B cell (primary cell): ENCODE measurements at regions not wholly inside any gene's neighbourhood (a gene's known extent, or its start where the extent isn't known, plus 50 kb on each side); places are given as distances from the start of the nearest gene placed in this dataset.

Experiments used
- ATAC-seq: fragments of 200-7000 bp; cut with Tn5 transposase; one replicate; pipeline ENCODE4 v1.10.0; 2021; ENCODE audit warnings: low read depth, mild to moderate bottlenecking, moderate number of reproducible peaks, moderate library complexity
- CTCF ChIA-PET: fragments of 350-600 bp; sonication (Branson Sonifier 250); formaldehyde crosslinking; loops from one replicate; lab custom pipeline; 2021; ENCODE audit warnings: antibody characterized with exemption, inconsistent platforms; lab: Charles Lee
- POLR2A ChIA-PET: fragments of 350-600 bp; sonication (Branson Sonifier 250); formaldehyde crosslinking; loops from one replicate; lab custom pipeline; 2021; ENCODE audit warnings: antibody characterized with exemption; lab: Charles Lee
- DNase-seq: peaks from one replicate; pipeline ENCODE4 v3.0.0; 2013
- H2AFZ ChIP-seq: 2 replicates; pipeline ENCODE4 v1.6.1; 2012; ENCODE audit warnings: mild to moderate bottlenecking, low read depth, low read length; ENCODE audit not compliant: insufficient read depth, poor library complexity, severe bottlenecking
- H3K27ac ChIP-seq, 2 donors: 1 replicate in 1 of 2; 2 replicates in 1 of 2; pipeline ENCODE4 v1.5.1; 2012 to 2013; ENCODE audit warnings: low read length in 2 of 2, mild to moderate bottlenecking in 2 of 2, moderate library complexity in 1 of 2
- H3K27me3 ChIP-seq, 4 experiments: fragments of 200-600 bp in 1 of 4; sonication (generic) in 1 of 4; replicated peaks in 1 of 4; 1 replicate in 2 of 4; 2 replicates in 2 of 4; pipeline versions ENCODE4 v1.6.1 to v1.7.0; 2013 to 2016; ENCODE audit warnings: low read length in 3 of 4, mild to moderate bottlenecking in 2 of 4, mixed read lengths in 1 of 4, moderate library complexity in 1 of 4; ENCODE audit not compliant: insufficient read depth in 4 of 4, control insufficient read depth in 3 of 4; ENCODE audit errors: control extremely low read depth in 1 of 4
- H3K36me3 ChIP-seq, 2 experiments: replicated peaks in 1 of 2; 1 replicate in 1 of 2; 2 replicates in 1 of 2; pipeline versions ENCODE4 v1.6.1 to v1.7.1; 2013; ENCODE audit warnings: low read length in 1 of 2; ENCODE audit not compliant: insufficient read depth in 2 of 2, control insufficient read depth in 1 of 2; ENCODE audit errors: control extremely low read depth in 1 of 2, extremely low read depth in 1 of 2
- H3K4me1 ChIP-seq, 2 donors: fragments of 200-600 bp in 1 of 2; sonication (generic) in 1 of 2; 1 replicate in 1 of 2; 2 replicates in 1 of 2; pipeline versions ENCODE4 v1.5.1 to v1.6.1; 2013 to 2017; ENCODE audit warnings: low read length in 2 of 2; ENCODE audit not compliant: control insufficient read depth in 2 of 2, insufficient read depth in 2 of 2
- H3K4me2 ChIP-seq: replicated peaks from 2 replicates; pipeline ENCODE3; 2012; ENCODE audit warnings: mild to moderate bottlenecking, low read depth, low read length; ENCODE audit not compliant: poor library complexity, severe bottlenecking
- H3K4me3 ChIP-seq, 5 experiments: fragments of 200-600 bp in 1 of 5; sonication (generic) in 1 of 5; 1 replicate in 3 of 5; 2 replicates in 2 of 5; pipeline versions ENCODE4 v1.5.1 to v1.7.0; 2011 to 2016; ENCODE audit warnings: low read length in 4 of 5, mild to moderate bottlenecking in 4 of 5, low read depth in 2 of 5, control low read depth in 1 of 5, moderate library complexity in 1 of 5; ENCODE audit not compliant: insufficient read depth in 1 of 5; ENCODE audit errors: control extremely low read depth in 1 of 5, extremely low read depth in 1 of 5
- H3K79me2 ChIP-seq: fragments of 200-600 bp; sonication (generic); one replicate; pipeline ENCODE4 v1.6.0; 2016; ENCODE audit warnings: low read length; ENCODE audit not compliant: control insufficient read depth, insufficient read depth
- H3K9ac ChIP-seq: fragments of 200-600 bp; sonication (generic); 2 replicates; pipeline ENCODE4 v1.6.1; 2017; ENCODE audit warnings: mild to moderate bottlenecking, low read length, moderate library complexity
- H3K9me3 ChIP-seq, 3 donors: one replicate each; pipeline versions ENCODE4 v1.6.1 to v1.7.1; 2013; ENCODE audit warnings: low read length in 2 of 3; ENCODE audit not compliant: control insufficient read depth in 2 of 3, insufficient read depth in 1 of 3; ENCODE audit errors: control extremely low read depth in 1 of 3
- H4K20me1 ChIP-seq: 2 replicates; pipeline ENCODE4 v1.6.0; 2012; ENCODE audit warnings: mild to moderate bottlenecking, low read length; ENCODE audit not compliant: insufficient read depth, control insufficient read depth, poor library complexity, severe bottlenecking
- H3K27ac Mint-ChIP-seq: one replicate; pipeline ENCODE4 v1.8.0; 2021; ENCODE audit warnings: mixed read lengths
- H3K27me3 Mint-ChIP-seq: one replicate; pipeline ENCODE4 v1.8.0; 2021; ENCODE audit warnings: mixed read lengths
- H3K4me1 Mint-ChIP-seq: one replicate; pipeline ENCODE4 v1.8.0; 2021; ENCODE audit warnings: mixed read lengths
- H3K4me3 Mint-ChIP-seq: one replicate; pipeline ENCODE4 v1.8.0; 2021; ENCODE audit warnings: mixed read lengths
- H3K9me3 Mint-ChIP-seq: one replicate; pipeline ENCODE4 v1.8.0; 2022; ENCODE audit warnings: mixed read lengths; ENCODE audit not compliant: insufficient read depth
- CTCF ChIP-seq: fragments of 200-600 bp; IDR thresholded peaks from one replicate; pipeline ENCODE4 v1.8.0; 2022; ENCODE audit warnings: antibody characterized with exemption, mild to moderate bottlenecking
- EZH2 ChIP-seq: IDR thresholded peaks from 2 replicates; pipeline ENCODE4 v1.6.1; 2012; ENCODE audit warnings: borderline replicate concordance, low read depth, mild to moderate bottlenecking, moderate library complexity, low read length; ENCODE audit not compliant: insufficient read depth, poor library complexity, severe bottlenecking
- WGBS: methylation state at CpG from one replicate; pipeline ENCODE4 v1.1.5; 2013; ENCODE audit warnings: missing lambda C conversion rate; ENCODE audit not compliant: insufficient coverage; 5-methylcytosine and 5-hydroxymethylcytosine counted together
- intact Hi-C: fragments of 100-400 bp; cut with micrococcal nuclease; formaldehyde crosslinking; loops from one replicate; pipeline ENCODE4 v1.10.0; 2022

- no peaks in the 10 kb centered on the region for H3K27me3 Mint-ChIP-seq
- Histone ChIP-seq H2AFZ (no peak overlapping the region), H3K4me2 (no peak overlapping the region), H3K36me3 (no peaks in the 10 kb centered on the region), H3K9ac (no peak overlapping the region), H3K27ac (no peak overlapping the region), H3K79me2 (no peaks in the 10 kb centered on the region), H3K27me3 (no peaks in the 10 kb centered on the region), H3K9me3 (peaks cover 0 to 16% (median 7%) of the 10 kb centered on the region in 3 donors), H3K4me3 (no peak overlapping the region), H3K4me1 (no peaks in the 10 kb centered on the region), H4K20me1 (no peaks in the 10 kb centered on the region)
- 100% methylated on average over 2 of the region's 2 CpGs for WGBS
- POLR2A ChIA-PET = no interaction called here
- CTCF ChIA-PET = no interaction called here
- no peak overlapping the region for H3K27ac Mint-ChIP-seq
- no peak overlapping the region for H3K4me3 Mint-ChIP-seq
- TF ChIP-seq CTCF (no peak), EZH2 (no peak)
- ATAC-seq (no peak), DNase-seq (no peak)
- no peaks in the 10 kb centered on the region for H3K4me1 Mint-ChIP-seq
- H3K9me3 Mint-ChIP-seq = peaks cover 14% of the 10 kb centered on the region
- intact Hi-C loops = no loop called here
These were observed 223.9 kb downstream of the USP25 start for GRCh38 chr21:15953551-15954116.

GRCh38 chr21:15964236-15964855 is 234.6 kb downstream of the USP25 start:
- no peak overlapping the region for H3K9ac ChIP-seq
- no peaks in the 10 kb centered on the region for H3K27me3 Mint-ChIP-seq
- H3K36me3 ChIP-seq = no peaks in the 10 kb centered on the region
- no peaks in the 10 kb centered on the region for H3K27me3 ChIP-seq
- TF ChIP-seq CTCF (no peak), EZH2 (no peak)
- no peaks in the 10 kb centered on the region for H4K20me1 ChIP-seq
- DNase-seq (no peak), ATAC-seq (no peak)
- H3K9me3 Mint-ChIP-seq = no peaks in the 10 kb centered on the region
- no peak overlapping the region for H3K4me3 Mint-ChIP-seq
- H3K4me3 ChIP-seq = no peak overlapping the region
- WGBS = 75% methylated on average over 2 of the region's 5 CpGs
- no peak overlapping the region for H3K4me2 ChIP-seq
- ChIA-PET POLR2A (no interaction called here), CTCF (no interaction called here)
- intact Hi-C loops = no loop called here
- H3K79me2 ChIP-seq = no peaks in the 10 kb centered on the region
- H3K27ac Mint-ChIP-seq = no peak overlapping the region
- H3K27ac ChIP-seq = no peak overlapping the region
- no peaks in the 10 kb centered on the region for H3K4me1 ChIP-seq
- H3K9me3 ChIP-seq = no peaks in the 10 kb centered on the region
- H2AFZ ChIP-seq = no peak overlapping the region
- no peaks in the 10 kb centered on the region for H3K4me1 Mint-ChIP-seq
